ENCODE measurements at regions not wholly inside any gene's neighbourhood (a gene's known extent, or its start where the extent isn't known, plus 50 kb on each side); places are given as distances from the start of the nearest gene placed in this dataset.
"Not testable (repeated sequence)": the region's sequence is repeated elsewhere in the genome, so short reads cannot be mapped to it uniquely, and the experiment has no call there.

DNA sequence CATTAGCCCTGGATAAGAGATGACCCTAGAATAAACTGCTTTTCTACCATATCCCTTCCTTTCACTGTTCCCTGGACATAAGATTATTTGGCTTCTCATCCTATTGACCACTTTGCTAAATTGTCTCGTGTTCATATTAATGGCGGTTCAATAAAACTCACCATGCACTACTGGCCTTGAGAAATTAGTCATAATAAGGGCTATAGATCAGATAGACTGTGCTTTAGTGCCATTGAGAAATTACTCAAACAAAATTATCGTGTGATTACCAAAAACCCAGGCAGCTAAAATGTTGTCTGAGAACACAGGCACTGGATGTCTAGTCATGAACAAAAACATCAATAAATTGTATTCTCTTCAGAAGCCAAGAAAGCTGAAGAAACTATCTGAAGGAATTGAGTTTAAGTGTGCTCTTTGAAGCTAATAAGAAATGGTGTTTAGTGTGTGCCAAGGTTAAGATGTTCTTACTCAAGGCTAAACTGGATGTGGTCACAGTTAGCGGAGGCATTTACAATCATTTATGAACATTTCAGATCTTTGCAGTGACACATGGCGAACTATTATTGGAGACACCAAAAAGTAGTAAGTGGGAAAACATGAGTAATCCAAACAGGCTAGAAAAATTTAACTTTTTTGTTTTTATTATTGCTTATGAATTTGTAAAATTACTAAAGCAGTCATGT, 460.4 kb upstream of the RORB start:
- DNase-seq, result no peak

DNA sequence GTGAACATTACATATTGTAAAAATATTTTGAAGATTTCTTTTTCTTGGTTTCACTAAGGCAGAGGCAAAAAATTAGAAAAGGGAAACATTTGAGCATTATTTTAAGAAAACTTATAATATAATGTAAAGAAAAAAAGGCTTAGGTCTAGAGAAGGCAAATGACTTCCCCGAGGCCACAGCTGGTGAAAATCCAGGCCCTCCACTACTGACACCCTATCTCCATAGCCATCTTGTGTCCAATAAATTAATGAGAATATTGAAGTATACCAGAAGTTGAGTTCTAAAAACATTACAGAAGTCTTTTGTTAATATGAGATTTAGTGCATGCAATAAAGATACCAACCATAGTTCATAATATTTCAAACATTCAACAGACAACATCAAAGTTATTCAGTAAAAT, 459.9 kb upstream of the RORB start:
- DNase-seq, result no peak

DNA sequence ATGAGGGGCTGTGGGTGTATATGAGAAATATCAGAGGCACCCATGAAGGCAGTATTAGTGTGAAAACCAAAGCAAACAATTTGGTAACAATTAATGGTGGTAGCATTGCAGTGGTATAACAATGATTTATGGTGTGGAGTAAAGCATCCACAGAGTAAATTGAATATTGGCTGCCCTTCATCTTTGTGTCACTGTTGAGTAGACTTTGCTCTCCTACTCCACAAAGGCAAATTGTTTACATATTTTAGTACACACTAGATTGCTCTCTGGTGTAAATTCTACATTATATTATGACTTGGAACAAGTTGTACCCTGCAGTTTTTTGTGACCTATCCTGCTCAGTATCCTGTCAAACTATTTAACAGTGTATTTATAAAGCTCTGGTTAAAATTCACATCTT, 455.5 kb upstream of the RORB start:
- no peak for DNase-seq

DNA sequence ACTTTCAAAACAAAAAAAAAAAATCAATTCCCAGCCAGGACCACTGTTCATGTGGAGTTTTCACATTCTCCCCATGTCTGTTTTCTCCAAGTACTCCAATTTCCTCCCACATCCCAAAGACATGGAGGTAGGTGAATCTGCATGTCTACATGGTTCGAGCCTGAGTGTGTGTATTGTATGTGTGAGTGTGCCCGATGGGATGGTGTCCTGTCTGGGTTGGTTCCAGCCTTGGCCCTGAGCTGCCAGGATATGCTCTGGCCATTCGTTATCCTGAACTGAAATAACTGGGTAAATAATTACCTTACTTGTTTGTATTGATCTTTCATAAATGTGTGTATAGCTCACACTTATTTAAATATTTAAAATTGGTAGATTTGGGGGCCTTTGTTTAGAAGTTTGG, 452.3 kb upstream of the RORB start:
- no peak for DNase-seq

DNA sequence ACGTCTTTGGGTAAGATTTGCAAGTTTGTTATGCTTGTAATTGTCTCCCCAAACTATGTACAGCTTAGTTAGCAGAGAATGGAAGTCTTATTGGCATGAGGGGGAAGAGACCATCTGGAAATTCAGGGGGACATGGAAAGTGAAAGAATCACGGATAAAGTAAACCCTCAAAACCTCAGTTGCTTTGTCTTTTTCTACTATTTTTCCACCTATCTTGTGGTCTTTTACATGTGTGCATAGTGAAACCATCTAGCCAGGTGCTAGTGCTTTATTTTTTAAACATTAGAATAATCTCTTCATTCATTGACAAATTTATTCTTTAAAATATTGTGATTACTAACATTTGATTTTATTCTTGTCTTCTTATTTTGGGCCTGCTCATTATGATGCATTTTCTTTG, 441.1 kb upstream of the RORB start:
- DNase-seq, result no peak

DNA sequence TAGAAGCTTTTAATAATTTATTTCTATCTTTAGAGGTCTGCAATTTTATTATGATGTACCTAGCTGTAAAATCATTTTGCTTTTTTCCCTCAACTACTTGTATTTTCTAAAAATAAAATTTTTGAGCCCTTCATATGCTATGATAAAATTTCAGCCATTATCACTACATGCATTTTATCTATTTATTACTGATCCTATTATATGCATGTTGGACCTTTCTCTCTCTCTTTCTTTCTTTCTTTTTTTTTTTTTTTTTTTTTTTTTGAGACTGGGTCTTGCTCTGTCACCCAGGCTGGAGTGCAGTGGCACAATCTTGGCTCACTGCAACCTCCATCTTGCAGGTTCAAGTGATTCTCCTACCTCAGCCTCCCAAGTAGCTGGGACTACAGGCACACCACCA, 440.1 kb upstream of the RORB start:
- not testable (repeated sequence) for DNase-seq

DNA sequence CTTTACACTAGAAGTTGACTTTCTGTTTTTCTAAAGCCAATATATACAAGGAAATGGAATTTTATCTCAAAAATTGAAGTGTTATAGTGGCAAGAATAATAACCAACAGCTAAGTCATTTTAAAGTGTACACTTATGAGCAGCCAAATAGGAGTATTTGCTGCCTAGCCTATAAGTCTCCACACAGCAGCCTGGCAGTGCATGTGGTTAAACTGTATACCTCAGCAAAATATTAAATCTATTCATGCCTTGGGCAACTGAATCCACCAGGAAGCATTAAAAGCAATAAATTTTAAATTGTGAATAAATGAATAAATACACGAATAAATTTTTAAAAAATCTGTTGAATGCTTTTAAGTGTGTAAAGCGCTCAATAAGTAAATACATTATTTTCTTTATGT, 432.4 kb upstream of the RORB start:
- no peak for DNase-seq

DNA sequence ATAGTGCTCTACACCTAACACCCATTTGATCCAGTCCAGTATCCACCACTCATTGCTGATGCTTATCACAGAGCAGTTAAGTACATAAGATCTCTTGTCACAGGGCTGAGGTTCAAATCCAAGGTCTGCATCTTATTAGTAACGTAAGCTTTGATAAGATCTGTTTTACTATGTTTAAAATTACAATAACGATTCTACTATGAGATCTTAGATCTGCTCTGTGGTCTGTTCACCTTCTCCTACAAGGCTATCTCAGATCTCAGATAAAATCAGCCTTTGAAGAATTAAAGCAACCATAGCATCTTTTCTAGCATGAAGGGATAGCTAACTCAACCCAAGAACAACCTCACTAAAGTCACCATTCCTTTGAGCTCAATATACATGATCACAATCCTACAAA, 431.0 kb upstream of the RORB start:
- no peak for DNase-seq

DNA sequence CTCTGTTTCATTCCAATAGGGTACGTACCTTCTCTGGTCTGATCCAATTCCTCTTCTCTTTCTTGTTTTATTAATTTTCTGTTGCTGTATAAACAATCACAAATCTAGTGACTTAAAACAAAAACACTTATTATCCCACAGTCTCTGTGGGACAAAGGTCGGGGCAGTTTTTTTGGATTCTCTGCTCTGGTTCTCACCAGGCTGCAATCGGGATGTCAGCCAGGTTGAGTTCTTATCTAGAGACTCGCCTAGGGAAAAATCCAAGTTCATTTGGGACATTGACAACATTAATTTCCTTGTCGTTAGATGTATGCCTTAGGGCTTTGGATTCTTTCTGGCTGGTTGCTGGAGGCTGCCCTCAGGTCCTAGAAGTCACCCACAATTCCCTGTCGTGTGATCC, 430.5 kb upstream of the RORB start:
- DNase-seq, result no peak

DNA sequence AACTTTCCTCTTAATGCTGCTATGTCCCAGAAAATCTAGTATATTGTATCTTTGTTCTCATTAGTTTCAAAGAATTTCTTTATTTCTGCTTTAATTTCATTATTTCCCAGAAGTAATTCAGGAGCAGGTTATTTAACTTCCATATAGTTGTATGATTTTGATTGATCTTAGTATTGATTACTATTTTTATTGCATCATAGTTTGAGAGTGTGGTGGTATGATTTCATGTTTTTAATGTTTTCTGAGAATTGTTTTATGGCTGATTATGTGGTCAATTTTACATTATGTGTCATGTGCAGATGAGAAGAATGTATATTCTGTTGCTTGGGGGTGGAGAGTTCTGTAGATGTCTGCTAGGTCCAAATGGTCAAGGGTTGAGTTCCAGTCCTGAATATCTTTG, 425.6 kb upstream of the RORB start:
- no peak for DNase-seq

DNA sequence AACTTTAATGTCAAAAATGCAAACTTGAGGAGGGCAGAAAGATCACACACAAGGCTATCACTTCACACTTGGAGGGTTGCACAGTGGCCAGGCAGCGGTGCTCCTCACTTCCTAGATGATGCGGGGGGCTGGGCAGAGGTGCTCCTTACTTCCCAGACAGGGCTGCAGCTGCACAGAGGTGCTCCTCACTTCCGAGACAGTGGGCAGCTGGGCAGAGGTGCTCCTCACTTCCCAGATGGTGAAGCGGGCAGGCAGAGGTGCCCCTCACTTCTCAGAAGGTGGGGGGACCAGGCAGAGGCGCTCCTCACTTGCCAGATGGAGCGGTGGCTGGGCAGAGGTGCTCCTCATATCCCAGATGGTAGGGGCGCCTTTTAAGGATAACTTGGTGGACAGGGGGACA, 423.2 kb upstream of the RORB start:
- no peak for DNase-seq

DNA sequence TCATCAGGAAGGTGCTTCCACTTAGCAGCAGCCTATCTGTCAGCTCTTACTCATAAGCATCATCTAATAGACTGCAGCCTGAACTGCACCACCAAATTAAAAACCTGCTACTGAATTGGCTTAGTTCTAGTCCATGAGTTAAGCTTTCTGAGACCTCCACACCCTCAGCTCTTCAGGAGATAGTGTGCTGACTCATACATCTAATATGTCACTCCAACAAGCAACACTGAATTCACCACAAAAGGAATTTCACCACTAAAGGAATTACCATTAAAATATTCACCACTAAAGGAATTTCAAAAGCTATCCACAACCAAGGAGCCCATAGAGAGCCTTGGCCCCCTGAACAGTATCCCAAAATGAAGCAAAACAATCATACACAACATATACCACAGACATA, 418.5 kb upstream of the RORB start:
- DNase-seq, result no peak

DNA sequence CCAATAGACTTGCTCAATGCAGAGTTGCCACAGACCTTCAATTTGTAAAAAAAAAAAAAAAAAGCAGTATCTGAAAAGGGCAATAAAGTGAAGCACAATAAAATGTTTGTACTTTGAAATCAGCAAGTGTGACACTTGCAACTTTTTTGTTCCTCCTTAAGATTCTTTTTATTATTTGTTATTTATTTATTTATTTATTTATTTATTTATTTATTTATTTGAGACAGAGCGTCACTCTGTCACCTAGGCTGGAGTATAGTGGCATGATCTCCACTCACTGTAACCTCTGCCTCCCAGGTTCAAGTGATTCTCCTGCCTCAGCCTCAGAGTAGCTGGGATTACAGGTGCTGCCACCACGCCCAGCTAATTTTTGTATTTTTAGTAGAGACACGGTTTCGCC, 416.5 kb upstream of the RORB start:
- DNase-seq, result not testable (repeated sequence)

DNA sequence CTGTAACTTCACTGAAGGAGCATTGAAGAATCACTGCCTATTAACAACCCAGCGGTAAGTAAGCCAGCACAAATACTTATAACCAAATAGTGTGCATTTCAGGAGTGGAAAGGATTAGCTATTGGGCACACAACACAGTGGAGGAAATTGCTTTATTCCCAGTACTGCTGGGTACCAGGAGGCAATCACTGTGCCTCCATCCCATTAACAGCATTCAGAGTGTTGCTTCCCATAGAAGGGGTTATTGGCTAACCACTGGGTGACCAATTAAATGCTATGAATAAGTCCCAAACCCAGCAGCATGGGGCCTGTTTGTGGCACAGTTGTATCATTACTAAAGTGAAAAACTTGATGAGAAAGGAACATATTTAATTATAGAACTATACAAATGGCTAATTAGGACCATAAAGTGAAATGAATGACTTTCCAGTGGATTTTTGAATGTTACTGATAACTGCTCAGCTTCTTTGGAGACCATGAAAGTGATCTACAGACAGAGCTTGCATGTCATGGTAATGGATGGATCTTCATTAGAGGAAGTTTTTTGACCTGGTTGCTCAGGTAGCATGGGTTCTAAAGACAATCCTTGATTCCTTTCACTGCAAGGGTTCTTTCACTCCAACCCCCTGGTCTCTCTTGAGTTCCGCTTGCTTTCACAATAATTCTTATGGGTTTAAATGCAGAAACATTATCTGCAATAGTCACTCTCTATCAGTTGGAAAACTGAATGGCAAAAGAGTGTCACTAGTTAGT, 413.3 kb upstream of the RORB start:
- DNase-seq, result no peak

DNA sequence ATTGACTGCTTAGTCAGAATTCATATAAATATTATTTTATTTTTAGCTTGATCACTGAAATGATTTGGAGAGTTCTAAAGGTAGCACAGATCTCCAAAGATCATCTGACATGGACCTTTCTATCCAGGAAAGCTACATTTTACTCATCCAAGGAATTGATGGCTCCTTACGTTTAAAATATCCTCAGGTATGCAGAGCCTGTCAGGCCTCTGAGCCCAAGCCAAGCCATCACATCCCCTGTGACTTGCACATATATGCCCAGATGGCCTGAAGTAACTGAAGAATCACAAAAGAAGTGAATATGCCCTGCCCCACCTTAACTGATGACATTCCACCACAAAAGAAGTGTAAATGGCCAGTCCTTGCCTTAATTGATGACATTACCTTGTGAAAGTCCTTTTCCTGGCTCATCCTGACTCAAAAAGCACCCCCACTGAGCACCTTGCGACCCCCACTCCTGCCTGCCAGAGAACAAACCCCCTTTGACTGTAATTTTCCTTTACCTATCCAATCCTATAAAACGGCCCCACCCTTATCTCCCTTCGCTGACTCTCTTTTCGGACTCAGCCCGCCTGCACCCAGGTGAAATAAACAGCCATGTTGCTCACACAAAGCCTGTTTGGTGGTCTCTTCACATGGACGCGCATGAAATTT, 411.6 kb upstream of the RORB start:
- not testable (repeated sequence) for DNase-seq

DNA sequence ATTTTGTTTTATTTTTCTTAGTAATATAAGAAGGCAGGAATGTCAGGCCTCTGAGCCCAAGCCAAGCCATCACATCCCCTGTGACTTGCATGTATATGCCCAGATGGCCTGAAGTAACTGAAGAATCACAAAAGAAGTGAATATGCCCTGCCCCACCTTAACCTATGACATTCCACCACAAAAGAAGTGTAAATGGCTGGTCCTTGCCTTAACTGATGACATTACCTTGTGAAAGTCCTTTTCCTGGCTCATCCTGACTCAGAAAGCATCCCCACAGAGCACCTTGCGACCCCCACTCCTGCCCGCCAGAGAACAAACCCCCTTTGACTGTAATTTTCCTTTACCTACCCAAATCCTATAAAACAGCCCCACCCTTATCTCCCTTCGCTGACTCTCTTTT, 406.2 kb upstream of the RORB start:
- DNase-seq, result not testable (repeated sequence)

DNA sequence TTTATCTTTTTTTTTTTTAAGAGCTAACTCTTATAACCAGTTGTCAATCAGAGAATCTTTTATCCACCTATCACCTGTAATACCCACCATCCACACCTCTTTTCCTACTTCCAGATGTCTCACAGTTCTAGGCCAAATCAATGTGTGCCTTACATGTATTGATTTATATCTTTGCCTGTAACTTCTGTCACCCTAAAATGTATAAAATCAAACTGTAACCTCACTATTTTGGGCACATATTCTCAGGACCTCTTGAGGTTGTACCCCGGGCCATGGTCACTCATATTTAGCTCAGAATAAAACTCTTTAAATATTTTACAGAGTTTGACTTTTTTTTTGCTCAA, 404.7 kb upstream of the RORB start:
- no peak for DNase-seq

DNA sequence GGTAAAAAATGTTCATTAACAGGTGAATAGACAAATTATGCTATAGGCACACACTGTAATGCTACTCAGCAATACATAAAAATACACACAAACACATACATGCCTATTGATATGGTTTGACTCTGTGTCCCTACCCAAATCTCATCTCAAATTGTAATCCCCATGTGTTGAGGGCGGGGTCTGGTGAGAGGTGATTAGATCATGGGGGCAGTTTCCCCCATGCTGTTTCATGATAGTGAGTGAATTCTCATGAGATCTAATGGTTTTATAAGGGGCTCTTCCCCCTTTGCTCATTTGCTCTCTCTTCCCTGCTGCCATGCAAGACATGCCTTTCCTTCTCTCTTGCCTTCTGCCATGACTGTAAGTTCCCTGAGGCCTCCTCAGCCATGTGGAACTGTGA, 403.1 kb upstream of the RORB start:
- not testable (repeated sequence) for DNase-seq

DNA sequence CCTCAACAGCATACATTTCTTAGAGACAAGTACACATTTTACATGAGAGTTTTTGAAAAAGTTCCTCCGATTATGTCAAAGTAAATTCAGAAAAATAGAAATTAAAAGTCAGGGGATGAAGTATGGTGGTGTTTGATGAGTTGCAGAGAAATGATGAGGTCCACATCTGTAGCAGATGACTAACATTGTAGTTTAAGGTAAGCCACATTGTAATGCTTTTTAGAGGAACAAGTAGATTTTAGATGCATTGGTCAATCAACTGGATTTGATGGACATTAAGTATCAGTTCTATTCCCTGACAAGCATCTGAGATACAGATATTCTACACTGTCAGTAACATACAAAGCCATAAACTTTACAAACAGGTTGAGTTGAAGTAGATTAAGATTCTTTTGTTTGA, 402.4 kb upstream of the RORB start:
- DNase-seq, result no peak

DNA sequence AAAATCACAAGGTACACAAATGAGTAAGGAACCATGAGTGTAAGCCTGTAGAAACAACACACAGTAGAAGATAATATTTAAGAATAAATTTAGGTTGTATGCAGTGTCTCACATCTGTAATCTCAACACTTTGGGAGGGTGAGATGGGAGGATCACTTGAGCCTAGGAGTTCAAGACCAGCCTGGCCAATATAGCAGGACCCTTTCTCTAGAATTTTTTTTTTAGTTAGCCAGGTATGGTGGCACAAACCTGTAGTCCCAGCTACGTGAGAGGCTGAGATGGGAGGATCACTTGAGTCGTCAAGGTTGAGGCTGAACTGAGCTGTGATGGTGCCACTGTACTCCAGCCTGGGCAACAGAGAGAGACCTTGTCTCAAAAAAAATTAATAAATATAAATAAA, 401.2 kb upstream of the RORB start:
- DNase-seq, result no peak

DNA sequence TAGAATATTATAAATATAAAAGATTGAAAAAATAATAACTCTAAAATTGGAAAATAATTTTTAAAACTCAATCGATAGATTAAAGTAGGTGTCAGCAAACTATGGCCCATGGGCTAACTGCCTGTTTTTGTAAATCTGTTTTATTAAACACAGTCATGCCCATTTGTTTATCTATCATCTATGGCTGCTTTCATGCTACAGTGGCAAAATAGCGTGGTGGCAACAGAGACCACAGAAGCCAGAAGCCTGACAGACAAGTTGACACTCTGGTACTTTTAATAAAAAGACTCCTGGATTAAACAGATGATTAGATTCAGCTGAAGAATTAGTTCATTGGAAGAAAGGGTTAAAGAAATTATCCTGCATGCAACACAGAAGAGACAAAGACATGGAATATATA, 400.7 kb upstream of the RORB start:
- DNase-seq, result no peak

DNA sequence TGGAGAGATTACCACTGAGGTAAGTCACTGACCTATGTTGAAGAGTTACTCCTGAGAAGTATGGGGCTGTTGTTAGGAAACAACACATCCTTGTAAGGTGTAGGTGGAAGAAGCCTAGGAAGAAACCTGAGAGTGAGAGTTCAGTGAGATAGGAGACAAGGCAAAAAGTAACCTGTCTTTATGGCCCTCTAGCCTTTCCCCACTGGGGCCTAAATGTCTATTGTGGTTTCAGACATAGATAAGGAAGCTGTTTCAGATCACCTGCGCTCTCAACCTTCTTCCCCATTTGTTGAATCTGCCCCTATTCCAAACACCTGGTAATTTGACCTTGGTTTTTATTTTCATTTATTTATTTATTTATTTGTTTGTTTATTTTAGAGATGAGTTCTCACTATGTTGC, 397.1 kb upstream of the RORB start:
- no peak for DNase-seq

DNA sequence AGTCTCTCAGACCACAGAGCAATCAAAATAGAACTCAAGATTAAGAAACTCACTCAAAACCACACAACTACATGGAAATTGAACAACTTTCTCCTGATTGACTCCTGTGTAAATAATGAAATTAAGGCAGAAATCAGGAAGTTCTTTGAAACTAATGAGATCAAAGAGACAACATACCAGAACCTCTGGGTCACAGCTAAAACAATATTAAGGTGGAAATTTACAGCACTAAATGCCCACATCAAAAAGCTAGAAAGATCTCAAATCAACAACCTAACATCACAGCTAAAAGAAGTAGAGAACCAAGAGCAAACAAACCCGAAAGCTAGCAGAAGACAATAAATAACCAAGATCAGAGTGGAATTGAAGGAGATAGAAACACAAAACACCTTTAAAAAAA, 395.0 kb upstream of the RORB start:
- not testable (repeated sequence) for DNase-seq

DNA sequence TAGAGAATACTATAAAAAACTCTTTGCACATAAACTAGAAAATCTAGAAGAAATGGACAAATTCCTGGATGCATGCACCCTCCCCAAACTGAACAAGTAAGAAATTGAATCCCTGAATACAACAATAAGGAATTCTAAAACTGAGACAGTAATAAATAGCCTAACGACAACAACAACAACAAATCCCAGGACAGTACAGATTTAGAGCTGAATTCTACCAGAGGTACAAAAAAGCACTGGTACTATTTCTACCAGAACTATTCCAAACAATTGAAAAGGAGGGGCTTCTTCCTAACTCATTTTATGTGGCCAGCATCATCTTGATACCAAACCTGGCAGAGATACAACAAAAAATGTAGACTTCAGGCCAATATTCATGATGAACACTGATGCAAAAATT, 394.4 kb upstream of the RORB start:
- DNase-seq, result no peak

DNA sequence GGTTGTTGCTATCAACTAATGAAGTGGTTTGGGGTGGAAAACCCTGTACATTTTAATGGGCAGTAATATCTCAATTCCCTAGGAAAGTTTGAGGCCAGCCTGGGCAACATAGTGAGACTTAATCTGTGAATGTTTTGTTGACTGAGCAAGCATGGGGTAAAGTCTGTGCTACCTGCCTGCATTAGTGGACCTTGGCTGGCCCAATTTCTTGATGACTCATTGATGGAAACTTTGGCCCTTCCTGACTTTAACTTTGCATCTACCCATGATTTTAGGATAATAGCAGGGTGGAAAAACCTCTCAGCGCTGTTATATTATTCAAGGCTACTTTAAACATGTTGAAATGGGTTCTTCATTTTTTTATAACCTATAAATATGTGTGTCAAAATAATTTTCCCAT, 389.4 kb upstream of the RORB start:
- no peak for DNase-seq

Data from NCI-H774 (cell line).